Activated CD4-positive, alpha-beta T cell treated with anti-CD3 and anti-CD28 coated beads, Interleukin-2, amount 10 ng/mL, durations not matched to agents 24 days and 14 days (primary cell): ENCODE measurements at regions not wholly inside any gene's neighbourhood (a gene's known extent, or its start where the extent isn't known, plus 50 kb on each side); places are given as distances from the start of the nearest gene placed in this dataset.

Experiments used
- DNase-seq: peaks from one replicate; pipeline ENCODE4 v3.0.0; 2022
- H3K27ac Mint-ChIP-seq: one replicate; pipeline ENCODE4 v1.8.0; 2022; ENCODE audit warnings: mild to moderate bottlenecking, mixed read lengths
- H3K27me3 Mint-ChIP-seq: one replicate; pipeline ENCODE4 v1.8.0; 2022; ENCODE audit warnings: mixed read lengths
- H3K36me3 Mint-ChIP-seq: one replicate; pipeline ENCODE4 v1.8.0; 2022; ENCODE audit warnings: low read depth, mild to moderate bottlenecking, mixed read lengths
- H3K4me1 Mint-ChIP-seq: one replicate; pipeline ENCODE4 v1.8.0; 2021; ENCODE audit warnings: mixed read lengths
- H3K4me3 Mint-ChIP-seq: one replicate; pipeline ENCODE4 v1.8.0; 2022; ENCODE audit warnings: mild to moderate bottlenecking, moderate library complexity, mixed read lengths
- H3K9me3 Mint-ChIP-seq: one replicate; pipeline ENCODE4 v1.8.0; 2021; ENCODE audit warnings: mixed read lengths
- intact Hi-C: fragments of 100-400 bp; cut with micrococcal nuclease; formaldehyde crosslinking; loops from one replicate; pipeline ENCODE4 v1.15.1; 2023

DNA sequence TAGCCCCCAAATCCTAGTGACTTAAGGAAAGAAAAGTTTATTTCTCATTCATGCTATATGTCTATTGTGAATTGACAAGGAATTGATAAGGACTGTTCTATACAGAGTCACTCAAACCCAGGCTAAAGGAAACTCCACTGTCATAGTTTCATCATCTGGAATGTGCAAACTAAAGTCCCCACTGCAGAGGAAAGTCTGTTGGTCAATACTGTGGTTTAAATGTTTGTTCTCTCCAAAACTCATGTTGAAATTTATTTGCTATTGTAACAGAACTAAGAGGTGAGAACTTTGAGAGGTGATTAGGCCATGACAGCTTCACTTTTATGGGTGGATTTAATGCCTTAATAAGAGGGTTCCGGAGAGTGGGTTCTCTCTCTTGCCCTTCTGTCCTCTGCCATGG is 149.6 kb downstream of the COX18 start:
- Mint-ChIP-seq H3K4me1 (no peaks in the 10 kb centered on the region), H3K36me3 (no peaks in the 10 kb centered on the region), H3K27ac (no peak overlapping the region), H3K27me3 (no peaks in the 10 kb centered on the region), H3K4me3 (no peak overlapping the region), H3K9me3 (no peaks in the 10 kb centered on the region)
- intact Hi-C loops: no loop called here
- DNase-seq: no peak

DNA sequence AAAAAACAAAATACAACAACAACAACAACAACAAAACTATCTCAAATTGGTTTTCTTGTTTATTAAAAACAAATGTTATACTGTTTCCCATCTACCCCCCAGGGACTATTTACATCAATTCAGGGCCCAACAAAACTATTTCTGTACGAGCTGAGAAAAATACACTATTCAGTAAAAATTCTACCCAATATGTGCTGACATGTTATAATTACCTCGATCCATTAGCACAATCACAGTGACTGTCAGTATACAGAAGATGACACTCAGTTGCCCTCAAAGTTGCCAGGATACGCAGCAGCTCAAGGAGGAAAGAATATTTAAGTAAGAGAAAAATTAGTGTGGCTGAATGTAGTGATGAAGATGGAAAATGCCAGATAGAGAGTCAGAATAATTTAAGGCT is 150.1 kb downstream of the COX18 start:
- H3K27ac Mint-ChIP-seq: no peak overlapping the region
- H3K27me3 Mint-ChIP-seq: no peaks in the 10 kb centered on the region
- H3K4me1 Mint-ChIP-seq: no peaks in the 10 kb centered on the region
- H3K9me3 Mint-ChIP-seq: no peaks in the 10 kb centered on the region
- no peak for DNase-seq
- H3K36me3 Mint-ChIP-seq: no peaks in the 10 kb centered on the region
- intact Hi-C loops: no loop called here
- no peak overlapping the region for H3K4me3 Mint-ChIP-seq

DNA sequence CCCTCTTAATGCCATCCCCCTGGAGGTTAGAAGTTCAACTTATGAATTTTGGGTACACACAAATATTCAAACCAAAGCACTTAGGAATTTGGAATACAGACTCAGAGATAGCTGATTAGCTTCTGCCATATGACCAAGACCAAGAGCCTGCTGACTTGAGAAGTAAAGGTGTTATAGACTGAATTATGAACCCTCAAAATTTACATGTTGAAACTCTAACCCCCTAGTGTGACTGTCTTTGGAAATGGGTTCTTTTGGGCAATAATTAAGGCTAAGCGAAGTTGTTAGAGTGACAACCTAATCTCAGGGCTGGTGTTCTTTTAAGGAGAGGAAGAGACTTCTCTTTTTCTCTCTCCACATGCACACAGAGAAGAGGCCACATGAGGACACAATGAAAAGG is 151.2 kb downstream of the COX18 start:
- Mint-ChIP-seq H3K27me3 (no peaks in the 10 kb centered on the region), H3K27ac (no peak overlapping the region), H3K4me3 (no peak overlapping the region), H3K9me3 (no peaks in the 10 kb centered on the region), H3K36me3 (no peaks in the 10 kb centered on the region), H3K4me1 (no peaks in the 10 kb centered on the region)
- DNase-seq: no peak
- intact Hi-C loops: no loop called here

DNA sequence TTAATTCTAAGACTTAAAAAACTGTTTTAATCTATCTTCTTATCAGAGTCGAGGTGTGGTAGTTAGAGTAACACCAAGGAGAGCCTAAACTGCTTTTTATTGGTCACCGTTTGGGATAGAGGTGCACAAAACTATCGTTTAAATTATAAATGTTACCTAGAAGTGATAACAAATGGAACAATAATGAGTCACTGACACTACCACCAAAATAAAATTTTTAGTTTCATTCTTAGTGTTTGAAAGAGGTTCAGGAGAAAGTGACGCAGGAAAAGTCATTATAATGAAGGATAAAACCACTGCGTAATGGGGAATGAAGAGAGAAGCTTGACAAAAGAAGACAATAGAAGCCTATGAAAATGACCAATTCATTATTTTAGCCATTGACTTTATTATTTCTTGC is 158.2 kb downstream of the COX18 start:
- H3K27ac Mint-ChIP-seq: no peak overlapping the region
- no peak overlapping the region for H3K4me3 Mint-ChIP-seq
- intact Hi-C loops: no loop called here
- H3K27me3 Mint-ChIP-seq: no peaks in the 10 kb centered on the region
- H3K36me3 Mint-ChIP-seq: no peaks in the 10 kb centered on the region
- no peaks in the 10 kb centered on the region for H3K4me1 Mint-ChIP-seq
- H3K9me3 Mint-ChIP-seq: no peaks in the 10 kb centered on the region
- DNase-seq: no peak

DNA sequence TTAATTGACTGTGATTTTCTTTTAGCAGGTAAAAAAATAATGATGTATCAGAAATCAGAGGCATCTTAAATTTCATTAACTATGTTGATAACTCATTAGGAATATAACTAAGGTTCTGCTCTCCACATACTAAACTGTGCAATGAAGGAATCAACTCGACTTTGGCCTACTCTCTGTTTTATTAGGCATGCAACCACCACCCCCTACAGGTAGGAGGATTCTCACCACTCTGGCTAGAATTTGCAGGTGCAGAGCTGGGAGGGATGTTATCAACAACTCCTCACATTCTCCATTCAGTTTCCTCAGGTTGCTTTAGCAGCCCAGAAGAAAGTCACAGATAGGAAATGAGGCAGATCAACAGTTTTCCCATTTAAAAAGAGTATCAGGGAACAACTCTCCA is 160.1 kb downstream of the COX18 start:
- Mint-ChIP-seq H3K4me1 (no peaks in the 10 kb centered on the region), H3K27ac (no peak overlapping the region), H3K4me3 (no peak overlapping the region), H3K9me3 (no peaks in the 10 kb centered on the region), H3K36me3 (no peaks in the 10 kb centered on the region), H3K27me3 (no peaks in the 10 kb centered on the region)
- no peak for DNase-seq
- intact Hi-C loops: no loop called here

DNA sequence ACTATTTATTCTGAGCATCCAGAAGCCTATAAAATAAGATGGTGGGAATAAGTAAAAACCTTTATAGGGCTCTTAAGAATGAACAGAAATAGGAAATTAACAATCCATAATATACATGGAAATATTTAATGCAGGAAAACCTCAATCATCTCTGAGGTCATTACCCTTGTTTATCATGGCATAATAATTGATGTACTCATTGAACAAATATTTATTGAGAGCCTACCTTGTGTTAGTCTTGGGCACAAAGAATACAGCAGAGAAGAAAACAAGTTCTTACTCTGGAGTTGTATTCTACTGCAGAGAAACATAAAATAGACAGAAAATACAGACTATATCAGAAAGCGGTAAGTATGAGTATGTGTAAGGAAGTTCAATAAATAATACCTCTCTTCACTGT is 167.2 kb downstream of the COX18 start:
- H3K27ac Mint-ChIP-seq: no peak overlapping the region
- no peaks in the 10 kb centered on the region for H3K4me1 Mint-ChIP-seq
- no peaks in the 10 kb centered on the region for H3K27me3 Mint-ChIP-seq
- H3K9me3 Mint-ChIP-seq: no peaks in the 10 kb centered on the region
- DNase-seq: no peak
- intact Hi-C loops: no loop called here
- H3K36me3 Mint-ChIP-seq: no peaks in the 10 kb centered on the region
- no peak overlapping the region for H3K4me3 Mint-ChIP-seq

DNA sequence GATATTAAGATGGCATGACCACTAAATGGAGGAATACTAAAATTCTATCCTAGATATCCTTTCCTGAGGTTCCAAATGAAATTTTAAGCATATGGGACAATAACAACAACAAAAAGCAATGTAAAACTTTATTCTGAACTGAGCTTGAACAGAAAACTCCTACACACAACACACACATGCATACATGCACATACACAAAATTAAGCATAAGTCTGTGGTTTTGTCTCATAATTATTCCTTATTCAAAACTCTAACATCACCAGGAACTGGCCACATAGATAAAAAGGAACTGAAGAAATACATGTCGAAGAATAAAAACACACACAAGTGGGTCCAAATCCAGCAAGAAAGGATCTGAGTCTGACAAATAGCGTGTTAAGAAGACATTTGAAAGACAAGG is 168.0 kb downstream of the COX18 start:
- intact Hi-C loops: no loop called here
- DNase-seq: no peak
- no peaks in the 10 kb centered on the region for H3K36me3 Mint-ChIP-seq
- H3K4me3 Mint-ChIP-seq: no peak overlapping the region
- H3K9me3 Mint-ChIP-seq: no peaks in the 10 kb centered on the region
- H3K27ac Mint-ChIP-seq: no peak overlapping the region
- H3K4me1 Mint-ChIP-seq: no peaks in the 10 kb centered on the region
- H3K27me3 Mint-ChIP-seq: no peaks in the 10 kb centered on the region

DNA sequence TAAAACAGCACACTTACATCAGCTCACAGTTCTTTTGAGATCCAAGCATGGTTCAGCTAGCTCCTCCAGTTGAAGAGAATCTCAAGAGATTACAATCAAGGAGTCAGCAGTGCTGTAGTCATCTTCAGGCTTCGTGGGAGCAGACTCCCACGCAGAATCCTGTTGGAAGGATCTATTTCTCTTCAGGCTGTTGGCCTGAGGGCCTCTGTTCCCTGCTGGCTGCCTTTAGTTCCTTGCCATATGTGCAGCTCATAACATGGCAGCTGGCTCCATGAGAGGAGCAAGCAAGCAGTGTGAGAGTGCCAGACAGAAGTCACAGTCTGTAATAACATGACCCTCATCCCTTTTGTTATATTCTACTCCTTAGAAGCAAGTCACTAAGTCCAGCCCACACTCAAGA is 168.6 kb downstream of the COX18 start:
- no peaks in the 10 kb centered on the region for H3K9me3 Mint-ChIP-seq
- intact Hi-C loops: no loop called here
- DNase-seq: no peak
- H3K27ac Mint-ChIP-seq: no peak overlapping the region
- H3K4me3 Mint-ChIP-seq: no peak overlapping the region
- no peaks in the 10 kb centered on the region for H3K4me1 Mint-ChIP-seq
- no peaks in the 10 kb centered on the region for H3K36me3 Mint-ChIP-seq
- H3K27me3 Mint-ChIP-seq: no peaks in the 10 kb centered on the region

DNA sequence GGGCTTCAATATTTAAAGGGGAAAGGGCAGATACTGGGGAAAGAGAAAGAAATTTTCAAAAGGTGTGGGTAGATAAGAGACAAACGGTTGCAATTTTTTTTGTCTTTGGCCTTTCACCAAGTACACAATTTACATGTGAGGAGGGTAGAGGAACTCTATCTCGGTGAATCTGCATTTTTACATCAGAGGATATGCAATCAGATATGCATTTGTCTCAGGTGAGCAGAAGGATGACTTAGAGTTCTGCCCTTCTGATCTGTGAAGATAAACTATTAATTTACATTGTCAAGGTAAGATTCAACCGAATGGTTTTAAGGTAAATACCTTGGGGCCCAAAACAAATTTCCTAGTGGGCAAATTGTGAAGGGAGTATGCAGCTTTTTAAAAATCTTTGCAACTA is 169.9 kb downstream of the COX18 start:
- no peaks in the 10 kb centered on the region for H3K4me1 Mint-ChIP-seq
- H3K4me3 Mint-ChIP-seq: no peak overlapping the region
- no peak overlapping the region for H3K27ac Mint-ChIP-seq
- no peaks in the 10 kb centered on the region for H3K27me3 Mint-ChIP-seq
- DNase-seq: no peak
- intact Hi-C loops: no loop called here
- no peaks in the 10 kb centered on the region for H3K9me3 Mint-ChIP-seq
- no peaks in the 10 kb centered on the region for H3K36me3 Mint-ChIP-seq

DNA sequence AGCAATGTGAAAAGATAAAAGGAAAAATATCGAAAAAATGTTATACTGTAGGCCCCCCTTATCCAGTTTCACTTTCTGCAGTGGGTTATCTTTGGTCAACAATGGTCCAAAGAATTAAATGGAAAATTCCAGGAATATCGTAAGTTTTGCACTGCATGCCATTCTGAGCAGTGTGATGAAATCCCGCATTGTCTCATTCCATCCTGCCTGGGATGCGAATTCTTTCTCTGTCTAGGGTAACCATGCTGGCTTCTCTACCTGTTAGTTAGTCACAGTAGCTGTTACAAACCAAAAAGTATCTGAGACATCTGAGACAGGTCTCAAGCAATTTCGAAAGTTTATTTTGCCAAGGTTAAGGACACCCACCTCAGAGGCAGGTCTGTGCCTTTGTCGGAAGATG is 170.3 kb downstream of the COX18 start:
- intact Hi-C loops: no loop called here
- H3K27ac Mint-ChIP-seq: no peak overlapping the region
- no peaks in the 10 kb centered on the region for H3K27me3 Mint-ChIP-seq
- no peaks in the 10 kb centered on the region for H3K4me1 Mint-ChIP-seq
- H3K4me3 Mint-ChIP-seq: no peak overlapping the region
- H3K9me3 Mint-ChIP-seq: no peaks in the 10 kb centered on the region
- DNase-seq: no peak
- no peaks in the 10 kb centered on the region for H3K36me3 Mint-ChIP-seq

DNA sequence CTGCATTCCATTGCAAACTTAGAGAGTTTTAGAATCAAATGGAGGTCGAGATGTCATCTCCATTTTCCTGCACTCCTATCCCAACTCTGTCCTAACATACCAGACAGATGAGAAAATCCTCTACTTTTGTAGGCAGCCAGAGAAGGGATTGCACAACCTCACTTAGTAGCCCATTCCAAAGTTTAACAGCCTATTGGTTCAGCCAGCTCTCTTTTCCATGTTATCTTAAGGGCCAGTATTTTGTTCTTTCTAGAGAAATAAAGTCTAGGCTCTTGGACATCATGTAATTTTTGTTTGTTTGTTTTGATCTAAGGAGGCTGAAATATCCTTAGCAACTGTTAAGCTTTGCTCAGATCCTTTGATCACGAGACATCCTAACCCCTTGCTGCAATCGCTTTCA is 173.0 kb downstream of the COX18 start:
- no peak overlapping the region for H3K27ac Mint-ChIP-seq
- intact Hi-C loops: no loop called here
- no peaks in the 10 kb centered on the region for H3K27me3 Mint-ChIP-seq
- H3K36me3 Mint-ChIP-seq: no peaks in the 10 kb centered on the region
- no peak overlapping the region for H3K4me3 Mint-ChIP-seq
- DNase-seq: no peak
- no peaks in the 10 kb centered on the region for H3K9me3 Mint-ChIP-seq
- H3K4me1 Mint-ChIP-seq: no peaks in the 10 kb centered on the region

DNA sequence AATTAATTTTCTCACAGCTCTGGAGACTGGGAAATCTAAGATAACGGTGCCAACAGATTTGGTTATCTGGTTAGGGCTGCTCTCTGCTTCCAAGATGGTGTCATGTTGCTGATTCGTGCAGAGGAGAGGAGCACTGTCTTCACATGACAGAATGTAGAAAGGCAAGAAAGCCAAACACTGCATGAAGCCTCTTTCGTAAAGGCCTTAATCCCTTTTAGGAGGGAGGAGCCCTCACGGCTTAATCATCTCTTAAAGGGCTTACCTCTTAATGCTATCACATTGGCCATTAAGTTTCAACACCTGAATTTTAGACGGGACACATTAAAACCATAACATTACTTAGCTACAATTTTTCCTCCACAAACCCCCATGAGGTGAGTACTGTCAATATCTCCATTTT is 174.1 kb downstream of the COX18 start:
- H3K27ac Mint-ChIP-seq: no peak overlapping the region
- H3K4me3 Mint-ChIP-seq: no peak overlapping the region
- H3K27me3 Mint-ChIP-seq: no peaks in the 10 kb centered on the region
- H3K36me3 Mint-ChIP-seq: no peaks in the 10 kb centered on the region
- intact Hi-C loops: no loop called here
- H3K4me1 Mint-ChIP-seq: no peaks in the 10 kb centered on the region
- H3K9me3 Mint-ChIP-seq: no peaks in the 10 kb centered on the region
- no peak for DNase-seq

DNA sequence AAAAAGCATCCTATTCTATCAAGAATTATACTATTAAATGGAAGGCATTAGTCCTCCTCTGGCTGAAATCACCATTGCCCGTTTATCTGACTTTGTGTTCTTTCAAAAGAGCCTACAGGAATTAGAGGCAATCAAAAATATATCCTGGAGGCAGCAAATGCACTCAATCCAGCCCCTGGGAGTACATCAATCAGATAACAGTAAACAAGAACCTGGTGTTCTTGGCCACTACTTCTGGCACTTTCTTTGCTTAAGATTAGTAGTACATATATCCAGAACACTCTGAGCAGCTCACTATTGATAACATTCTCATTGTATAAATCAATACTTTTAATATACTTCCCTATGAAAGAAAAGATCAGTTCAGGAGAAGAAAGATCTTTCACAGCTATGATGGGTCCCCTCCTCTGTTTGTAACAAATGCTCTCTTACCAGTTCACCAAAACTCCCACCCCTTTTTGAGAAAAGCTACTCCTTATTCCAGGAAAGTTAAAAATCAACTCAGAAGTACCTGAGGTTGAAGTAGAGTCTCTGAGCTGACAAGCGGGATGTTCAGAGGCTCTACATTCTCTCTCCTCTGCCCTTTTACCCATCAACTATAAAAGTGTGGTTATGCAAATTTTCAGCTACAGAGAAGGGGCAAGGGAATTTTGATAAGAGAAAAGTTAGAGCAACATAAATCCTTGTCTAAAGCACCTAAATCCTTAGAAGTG is 176.0 kb downstream of the COX18 start:
- Mint-ChIP-seq H3K27ac (no peak overlapping the region), H3K9me3 (no peaks in the 10 kb centered on the region), H3K4me1 (no peaks in the 10 kb centered on the region), H3K4me3 (no peak overlapping the region), H3K27me3 (no peaks in the 10 kb centered on the region), H3K36me3 (no peaks in the 10 kb centered on the region)
- intact Hi-C loops: no loop called here
- no peak for DNase-seq

DNA sequence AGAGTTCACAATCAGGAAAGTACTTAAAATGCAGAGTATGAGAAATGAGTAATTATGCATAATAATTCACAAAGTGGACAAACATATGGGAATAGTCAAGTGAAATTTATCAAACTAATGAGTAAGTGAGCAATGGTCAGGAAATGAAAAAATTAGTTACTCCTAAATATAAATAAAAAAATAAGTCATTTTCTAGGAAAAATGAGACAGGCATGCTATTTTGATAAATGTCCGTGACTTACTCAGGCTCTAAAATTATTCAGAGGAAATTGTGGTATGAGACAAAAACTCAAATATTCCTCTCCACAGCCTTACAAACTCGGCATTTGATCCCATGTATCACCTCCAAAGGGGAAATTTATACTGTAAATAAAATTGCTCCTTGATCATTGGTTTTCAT is 181.2 kb downstream of the COX18 start:
- DNase-seq: no peak
- intact Hi-C loops: no loop called here
- Mint-ChIP-seq H3K36me3 (no peaks in the 10 kb centered on the region), H3K4me1 (no peaks in the 10 kb centered on the region), H3K27ac (no peak overlapping the region), H3K4me3 (no peak overlapping the region), H3K9me3 (no peaks in the 10 kb centered on the region), H3K27me3 (no peaks in the 10 kb centered on the region)

DNA sequence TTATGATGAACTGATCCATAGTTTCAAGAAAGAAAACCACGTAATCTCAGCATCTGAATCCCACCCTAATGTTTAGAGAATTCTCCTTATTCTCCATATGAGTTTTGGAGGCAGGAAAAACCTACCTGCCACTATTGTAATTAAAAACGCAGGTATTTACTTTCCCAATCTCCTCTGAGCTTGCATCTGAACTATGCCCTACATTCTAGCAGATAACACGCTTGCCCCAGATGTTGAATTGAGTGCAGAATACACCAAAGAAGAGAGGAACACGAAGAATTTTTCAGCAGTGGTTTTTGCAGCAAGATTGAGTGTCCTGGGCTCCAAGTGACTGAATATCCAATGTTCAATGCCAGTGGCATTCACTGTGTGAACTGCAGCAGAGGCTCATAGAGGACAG is 182.4 kb downstream of the COX18 start:
- Mint-ChIP-seq H3K4me1 (no peaks in the 10 kb centered on the region), H3K36me3 (no peaks in the 10 kb centered on the region), H3K27me3 (no peaks in the 10 kb centered on the region), H3K4me3 (no peak overlapping the region), H3K9me3 (no peaks in the 10 kb centered on the region), H3K27ac (no peak overlapping the region)
- intact Hi-C loops: no loop called here
- DNase-seq: no peak
